ENCODE measurements at regions not wholly inside any gene's neighbourhood (a gene's known extent, or its start where the extent isn't known, plus 50 kb on each side); places are given as distances from the start of the nearest gene placed in this dataset.

- TF ChIP-seq, protein P1, sequence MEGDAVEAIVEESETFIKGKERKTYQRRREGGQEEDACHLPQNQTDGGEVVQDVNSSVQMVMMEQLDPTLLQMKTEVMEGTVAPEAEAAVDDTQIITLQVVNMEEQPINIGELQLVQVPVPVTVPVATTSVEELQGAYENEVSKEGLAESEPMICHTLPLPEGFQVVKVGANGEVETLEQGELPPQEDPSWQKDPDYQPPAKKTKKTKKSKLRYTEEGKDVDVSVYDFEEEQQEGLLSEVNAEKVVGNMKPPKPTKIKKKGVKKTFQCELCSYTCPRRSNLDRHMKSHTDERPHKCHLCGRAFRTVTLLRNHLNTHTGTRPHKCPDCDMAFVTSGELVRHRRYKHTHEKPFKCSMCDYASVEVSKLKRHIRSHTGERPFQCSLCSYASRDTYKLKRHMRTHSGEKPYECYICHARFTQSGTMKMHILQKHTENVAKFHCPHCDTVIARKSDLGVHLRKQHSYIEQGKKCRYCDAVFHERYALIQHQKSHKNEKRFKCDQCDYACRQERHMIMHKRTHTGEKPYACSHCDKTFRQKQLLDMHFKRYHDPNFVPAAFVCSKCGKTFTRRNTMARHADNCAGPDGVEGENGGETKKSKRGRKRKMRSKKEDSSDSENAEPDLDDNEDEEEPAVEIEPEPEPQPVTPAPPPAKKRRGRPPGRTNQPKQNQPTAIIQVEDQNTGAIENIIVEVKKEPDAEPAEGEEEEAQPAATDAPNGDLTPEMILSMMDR (IDR thresholded peaks at IDR 0.05): no peak
- TF ChIP-seq POLR2AphosphoS5 (IDR thresholded peaks at IDR 0.05): no peak
These were observed 610.6 kb upstream of the ZP4 start for GRCh38 chr1:238501290-238501689.
